Transverse colon (tissue), 4 donors: ENCODE measurements at regions not wholly inside any gene's neighbourhood (a gene's known extent, or its start where the extent isn't known, plus 50 kb on each side); places are given as distances from the start of the nearest gene placed in this dataset.

Experiments
- DNase-seq: peaks from one replicate; pipeline ENCODE4 v3.0.0-alpha.2; 2019
- H3K27ac ChIP-seq, 4 donors: fragments of 200-600 bp; sonication (generic); 2 replicates each; pipeline ENCODE4 v1.5.1; 2016 to 2018; ENCODE audit warnings: inconsistent platforms in 4 of 4
- H3K27me3 ChIP-seq: fragments of 200-600 bp; sonication (generic); 2 replicates; pipeline ENCODE4 v1.5.1; 2017; ENCODE audit warnings: inconsistent platforms
- H3K36me3 ChIP-seq, 4 donors: fragments of 200-600 bp; sonication (generic); 2 replicates each; pipeline ENCODE4 v1.5.1; 2017 to 2019; ENCODE audit warnings: inconsistent platforms in 4 of 4
- H3K4me1 ChIP-seq, 4 donors: fragments of 200-600 bp; sonication (generic); 2 replicates each; pipeline ENCODE4 v1.5.1; 2017 to 2020; ENCODE audit warnings: inconsistent platforms in 4 of 4
- H3K4me3 ChIP-seq, 4 donors: fragments of 200-600 bp; sonication (generic); 1 replicate in 1 of 4; 2 replicates in 3 of 4; pipeline versions ENCODE4 v1.5.1 to v1.6.1; 2017 to 2019; ENCODE audit warnings: inconsistent platforms in 4 of 4
- H3K9me3 ChIP-seq, 2 donors: fragments of 200-600 bp; sonication (generic); 2 replicates each; pipeline ENCODE4 v1.5.1; 2017 to 2019; ENCODE audit warnings: inconsistent platforms in 2 of 2
- CTCF ChIP-seq, 5 experiments: fragments of 200-600 bp in 3 of 5; fragments of 450-650 bp in 2 of 5; sonication (generic) in 3 of 5; IDR thresholded peaks; 1 replicate in 2 of 5; 2 replicates in 3 of 5; pipeline ENCODE4 v1.5.1; 2016 to 2017; ENCODE audit warnings: antibody characterized with exemption in 5 of 5, inconsistent platforms in 3 of 5, mild to moderate bottlenecking in 2 of 5, moderate library complexity in 1 of 5
- EP300 ChIP-seq: sonication (generic); formaldehyde crosslinking; IDR thresholded peaks from one replicate; pipeline ENCODE4 v1.6.1; 2017; ENCODE audit warnings: antibody characterized with exemption, low read depth
- POLR2A ChIP-seq: fragments of 450-650 bp; IDR thresholded peaks from one replicate; pipeline ENCODE4 v1.6.1; 2016; ENCODE audit warnings: antibody characterized with exemption, mild to moderate bottlenecking, moderate library complexity
- POLR2AphosphoS5 ChIP-seq, 3 donors: sonication (generic); formaldehyde crosslinking; IDR thresholded peaks; one replicate each; pipeline ENCODE4 v1.6.1; 2016; ENCODE audit warnings: antibody characterized with exemption in 3 of 3
- whole genome bisulfite sequencing, 2 donors: methylation state at CpG; one replicate each; pipeline ENCODE4 v1.1.5; 2018; ENCODE audit warnings: low coverage in 1 of 2; 5-methylcytosine and 5-hydroxymethylcytosine counted together
- in situ Hi-C, 4 donors: fragments of 200-750 bp; cut with MboI; loops; one replicate each; pipeline versions ENCODE4 v1.15.0 to v1.15.1; 2017; ENCODE audit warnings: low sequenced_read_pairs in 3 of 4, low pct_ligation_motif_present in 1 of 4, low pct_unique_long_range_greater_than_20kb in 1 of 4
- intact Hi-C: fragments of 100-400 bp; cut with DNase I; formaldehyde crosslinking; loops from one replicate; pipeline ENCODE4 v1.15.1; 2023; ENCODE audit warnings: low total_unique reads

GRCh38 chr9:115694014-115694413, 459.6 kb upstream of the PAPPA start:
- DNase-seq: peak; percentile 8
- in situ Hi-C loops (no loop called here), intact Hi-C loops (no loop called here)
- H3K36me3 ChIP-seq: no peaks in the 10 kb centered on the region
- 25 to 40% methylated on average over 1 to 2 of the region's 2 CpGs for WGBS, 2 donors
- no peak overlapping the region for H3K4me3 ChIP-seq
- TF ChIP-seq EP300 (no peak), POLR2AphosphoS5 (IDR thresholded peaks at IDR 0.05) (no peak), POLR2A (no peak), CTCF (IDR thresholded peaks at IDR 0.05) (no peak)
- H3K4me1 ChIP-seq: no peaks in the 10 kb centered on the region
- H3K27me3 ChIP-seq: no peaks in the 10 kb centered on the region
- H3K9me3 ChIP-seq: no peaks in the 10 kb centered on the region
- H3K27ac ChIP-seq: no peak overlapping the region

DNA sequence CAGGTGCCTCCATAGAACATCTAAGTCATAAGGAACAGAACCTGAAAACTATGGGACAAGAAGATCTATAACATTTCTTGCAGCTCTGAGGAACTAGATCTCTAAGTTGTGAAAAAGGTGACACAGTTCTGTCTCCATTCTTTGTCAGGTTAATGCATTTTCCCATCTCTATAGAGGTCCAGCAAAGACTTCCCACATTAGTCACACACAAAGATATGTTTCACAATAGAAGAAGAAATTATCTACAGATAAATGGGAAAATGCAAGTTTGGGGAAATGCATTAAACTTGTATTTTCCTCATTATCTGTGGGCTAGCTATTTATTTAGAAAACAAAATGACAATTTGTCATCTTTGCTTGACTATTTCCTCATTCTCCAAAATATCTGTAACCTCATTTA, 458.6 kb upstream of the PAPPA start:
- H3K4me3 ChIP-seq: no peak overlapping the region
- H3K36me3 ChIP-seq: no peaks in the 10 kb centered on the region
- no peaks in the 10 kb centered on the region for H3K27me3 ChIP-seq
- H3K4me1 ChIP-seq: no peaks in the 10 kb centered on the region
- H3K9me3 ChIP-seq: no peaks in the 10 kb centered on the region
- no peak overlapping the region for H3K27ac ChIP-seq
- intact Hi-C loops: no loop called here
- DNase-seq: no peak
- in situ Hi-C loops: no loop called here
- TF ChIP-seq CTCF (IDR thresholded peaks at IDR 0.05): no peak
- TF ChIP-seq POLR2AphosphoS5 (IDR thresholded peaks at IDR 0.05): no peak
- no peak for TF ChIP-seq EP300
- TF ChIP-seq POLR2A: no peak

DNA sequence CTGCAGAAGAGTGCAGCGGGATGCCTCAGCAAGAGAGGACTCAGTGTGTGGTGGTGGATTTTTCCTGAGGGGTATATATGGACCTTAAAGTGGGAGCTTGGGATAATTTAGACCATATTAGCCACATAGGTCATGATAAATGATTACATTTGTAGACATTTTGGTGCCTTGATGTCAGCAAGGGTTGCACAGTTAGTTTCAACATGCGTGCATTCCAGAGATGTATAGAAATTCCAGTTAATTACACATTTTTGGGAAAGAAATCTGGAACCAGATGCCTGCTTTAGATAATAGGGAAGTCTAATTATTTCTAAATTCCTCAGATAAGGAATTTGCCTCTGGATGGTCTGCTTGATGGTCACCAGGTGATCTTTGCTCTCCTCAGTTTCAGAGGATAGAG, 440.6 kb upstream of the PAPPA start:
- no peak for TF ChIP-seq POLR2AphosphoS5 (IDR thresholded peaks at IDR 0.05)
- no peak overlapping the region for H3K4me3 ChIP-seq
- in situ Hi-C loops: no loop called here
- DNase-seq: no peak
- 75 to 84% methylated on average over 2 of the region's 2 CpGs for WGBS, 2 donors
- intact Hi-C loops: no loop called here
- H3K4me1 ChIP-seq: no peaks in the 10 kb centered on the region
- no peaks in the 10 kb centered on the region for H3K36me3 ChIP-seq
- H3K27ac ChIP-seq: no peak overlapping the region
- H3K27me3 ChIP-seq: no peaks in the 10 kb centered on the region
- H3K9me3 ChIP-seq: no peaks in the 10 kb centered on the region

- Histone ChIP-seq H3K27me3 (no peaks in the 10 kb centered on the region), H3K9me3 (no peaks in the 10 kb centered on the region), H3K36me3 (no peaks in the 10 kb centered on the region), H3K27ac (no peak overlapping the region), H3K4me3 (no peak overlapping the region), H3K4me1 (no peaks in the 10 kb centered on the region)
- intact Hi-C loops: no loop called here
- WGBS, 2 donors: 52 to 58% methylated on average over 2 of the region's 2 CpGs
- in situ Hi-C loops: no loop called here
- no peak for DNase-seq
- TF ChIP-seq EP300 (no peak), CTCF (IDR thresholded peaks at IDR 0.05) (no peak), POLR2A (no peak), POLR2AphosphoS5 (IDR thresholded peaks at IDR 0.05) (no peak)
These were observed 437.9 kb upstream of the PAPPA start for GRCh38 chr9:115715666-115716065.

DNA sequence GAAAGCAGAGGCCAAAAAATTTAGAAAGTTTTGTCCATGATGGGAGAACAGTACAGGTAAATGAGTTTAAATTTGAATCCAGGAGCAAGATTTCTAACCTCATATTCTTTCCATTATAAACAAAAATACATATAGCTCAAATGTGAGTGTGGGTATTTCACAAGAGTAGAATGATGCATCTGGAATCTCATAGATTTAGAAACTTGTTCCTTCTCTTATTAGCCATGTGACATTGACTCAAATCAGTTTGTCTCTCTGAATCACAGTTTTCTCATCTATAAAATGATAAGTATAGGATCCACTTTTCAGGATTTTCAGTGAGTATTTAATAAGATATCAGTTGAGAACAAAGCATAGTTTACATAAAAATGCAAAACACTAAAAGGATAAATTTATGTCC, 436.3 kb upstream of the PAPPA start:
- Histone ChIP-seq H3K4me3 (no peak overlapping the region), H3K4me1 (no peaks in the 10 kb centered on the region), H3K27ac (no peak overlapping the region), H3K36me3 (no peaks in the 10 kb centered on the region), H3K27me3 (no peaks in the 10 kb centered on the region), H3K9me3 (no peaks in the 10 kb centered on the region)
- intact Hi-C loops (no loop called here), in situ Hi-C loops (no loop called here)
- DNase-seq: no peak
- TF ChIP-seq CTCF (IDR thresholded peaks at IDR 0.05) (no peak), EP300 (no peak), POLR2AphosphoS5 (IDR thresholded peaks at IDR 0.05) (no peak), POLR2A (no peak)
